IPS-20b (cell line): ENCODE measurements at regions not wholly inside any gene's neighbourhood (a gene's known extent, or its start where the extent isn't known, plus 50 kb on each side); places are given as distances from the start of the nearest gene placed in this dataset.

ENCODE experiments used
- H3K27ac ChIP-seq: one replicate; pipeline ENCODE4 v1.5.1; 2013; ENCODE audit warnings: low read length
- H3K27me3 ChIP-seq: 2 replicates; pipeline ENCODE4 v1.6.1; 2013; ENCODE audit warnings: mild to moderate bottlenecking, low read length, inconsistent platforms; ENCODE audit not compliant: insufficient read depth
- H3K36me3 ChIP-seq: 2 replicates; pipeline ENCODE4 v1.6.1; 2013; ENCODE audit warnings: low read depth, mild to moderate bottlenecking, inconsistent platforms, low read length, moderate library complexity; ENCODE audit not compliant: insufficient read depth
- H3K4me1 ChIP-seq: 2 replicates; pipeline ENCODE4 v1.6.1; 2013; ENCODE audit warnings: mild to moderate bottlenecking, control low read depth, inconsistent platforms, low read length, moderate library complexity; ENCODE audit not compliant: insufficient read depth
- H3K4me3 ChIP-seq: 2 replicates; pipeline ENCODE4 v1.5.1; 2013; ENCODE audit warnings: mild to moderate bottlenecking, low read length, inconsistent platforms
- H3K9ac ChIP-seq: 2 replicates; pipeline ENCODE4 v1.6.1; 2013; ENCODE audit warnings: low read depth, mild to moderate bottlenecking, inconsistent platforms, low read length, moderate library complexity
- H3K9me3 ChIP-seq: 2 replicates; pipeline ENCODE4 v1.6.1; 2013; ENCODE audit warnings: mild to moderate bottlenecking, low read depth, low read length, inconsistent platforms; ENCODE audit not compliant: insufficient read depth

- Histone ChIP-seq H3K9me3 (no peaks in the 10 kb centered on the region), H3K27ac (no peak overlapping the region), H3K9ac (no peak overlapping the region), H3K36me3 (no peaks in the 10 kb centered on the region), H3K27me3 (no peaks in the 10 kb centered on the region), H3K4me3 (peak overlapping the region; percentile 45; the same call in 1 of the 2 replicates), H3K4me1 (peaks cover 4% of the 10 kb centered on the region; the same call in 1 of the 2 replicates)
Measured at GRCh38 chr6:143570147-143570853, 58.8 kb upstream of the FUCA2 start.

- no peak overlapping the region for H3K27ac ChIP-seq
- no peak overlapping the region for H3K4me3 ChIP-seq
- peaks cover 4% of the 10 kb centered on the region; the same call in 1 of the 2 replicates for H3K4me1 ChIP-seq
- H3K27me3 ChIP-seq, result no peaks in the 10 kb centered on the region
- no peaks in the 10 kb centered on the region for H3K36me3 ChIP-seq
- H3K9ac ChIP-seq, result no peak overlapping the region
- peaks cover 5% of the 10 kb centered on the region; the same call in 1 of the 2 replicates for H3K9me3 ChIP-seq
Measured at GRCh38 chr6:143569040-143569439, 57.5 kb upstream of the FUCA2 start.

DNA sequence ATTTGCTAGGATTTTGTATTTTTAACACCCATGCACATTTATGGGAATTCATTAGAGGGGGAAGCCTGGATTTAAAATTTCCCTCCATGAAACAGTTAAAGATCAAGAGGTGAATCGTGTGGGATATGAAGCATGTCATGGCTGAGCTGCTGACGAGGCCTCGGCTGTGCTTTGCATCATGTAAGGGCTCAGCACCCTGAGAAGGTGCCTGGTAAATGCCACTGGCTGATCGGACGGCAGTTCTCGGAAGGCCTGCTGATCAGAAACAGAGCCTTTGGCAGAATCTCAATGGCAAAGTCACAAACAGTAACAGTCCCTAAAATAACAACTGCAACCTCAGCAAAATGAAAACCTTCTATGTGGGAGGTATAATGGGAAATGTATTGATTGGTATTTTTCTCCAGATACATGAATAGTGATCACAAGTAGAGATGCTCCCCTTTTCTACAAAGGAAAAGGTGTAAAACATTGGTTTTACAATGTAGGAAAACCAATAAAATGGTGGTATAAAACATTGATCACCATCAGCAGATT lies 53.0 kb upstream of the FUCA2 start:
- H3K9me3 ChIP-seq, result peaks cover 5% of the 10 kb centered on the region; the same call in 1 of the 2 replicates
- no peak overlapping the region for H3K27ac ChIP-seq
- no peaks in the 10 kb centered on the region; the same call in 1 of the 2 replicates for H3K4me1 ChIP-seq
- no peaks in the 10 kb centered on the region for H3K27me3 ChIP-seq
- H3K36me3 ChIP-seq, result no peaks in the 10 kb centered on the region
- H3K9ac ChIP-seq, result no peak overlapping the region
- no peak overlapping the region for H3K4me3 ChIP-seq

- H3K9ac ChIP-seq, result no peak overlapping the region
- no peaks in the 10 kb centered on the region for H3K4me1 ChIP-seq
- H3K9me3 ChIP-seq, result peaks cover 5% of the 10 kb centered on the region; the same call in 1 of the 2 replicates
- no peak overlapping the region for H3K27ac ChIP-seq
- H3K27me3 ChIP-seq, result no peaks in the 10 kb centered on the region; the same call in 1 of the 2 replicates
- H3K36me3 ChIP-seq, result no peaks in the 10 kb centered on the region
- no peak overlapping the region for H3K4me3 ChIP-seq
Measured at GRCh38 chr6:143562143-143562542, 50.6 kb upstream of the FUCA2 start.
